ENCODE measurements at regions not wholly inside any gene's neighbourhood (a gene's known extent, or its start where the extent isn't known, plus 50 kb on each side); places are given as distances from the start of the nearest gene placed in this dataset.

DNA sequence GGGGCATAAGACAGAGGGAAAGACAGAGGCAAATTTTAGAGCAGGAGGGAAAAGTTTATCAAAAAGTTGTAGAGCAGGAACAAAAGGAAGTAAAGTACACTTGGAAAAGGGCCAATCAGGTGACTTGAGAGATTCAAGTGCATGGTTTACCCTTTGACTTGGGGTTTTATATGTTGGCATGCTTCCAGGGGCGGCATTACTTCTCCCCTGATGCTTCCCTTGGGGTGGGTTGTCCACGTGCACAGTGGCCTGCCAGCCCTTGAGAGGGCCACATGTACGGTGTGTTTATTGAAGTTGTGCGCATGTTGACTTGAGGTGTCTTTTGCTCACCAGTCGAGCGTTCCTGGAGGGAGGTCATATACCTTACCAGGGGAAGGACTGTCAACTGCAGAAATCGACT lies 259.5 kb upstream of the JARID2 start:
- no TSS peak for BruUV-seq (replicated peaks)

DNA sequence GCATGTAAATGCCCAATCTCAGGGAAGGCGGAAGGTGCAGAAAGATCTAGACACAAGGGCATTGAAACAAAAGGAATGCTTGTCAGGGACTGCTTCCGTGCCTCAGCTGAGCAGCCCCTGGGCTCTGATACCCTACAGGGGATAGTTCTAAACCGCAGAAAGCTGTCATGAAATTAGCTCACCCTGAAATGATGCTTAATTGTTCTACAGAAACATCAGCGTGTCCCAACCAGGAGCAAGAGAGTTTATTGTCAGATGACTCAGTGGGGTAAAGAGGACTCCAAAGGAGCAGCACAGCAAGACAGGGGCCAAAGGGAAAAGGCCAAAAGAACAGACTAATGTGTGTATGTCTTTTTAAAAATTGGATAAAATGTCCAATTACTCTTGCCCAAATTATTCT lies 258.4 kb upstream of the JARID2 start:
- ATAC-seq (no peak), DNase-seq (ENCODE audit: low read depth, low spot score) (no peak)
- intact Hi-C loops (cut with micrococcal nuclease; ENCODE audit: unreplicated experiment) (no loop called here), in situ Hi-C loops (cut with HindIII; ENCODE audit: low pct_unique_long_range_greater_than_20kb, low sequenced_read_pairs) (no loop called here)
- no peak overlapping the region for H3K27ac ChIP-seq (ENCODE audit: low read length)
- H3K27me3 ChIP-seq (ENCODE audit: control insufficient read depth, insufficient read depth, low read length), result 0 out of 2 replicates have a peak, but pooled peaks cover 3% of the 10 kb centered on the region
- TF ChIP-seq, protein P1, sequence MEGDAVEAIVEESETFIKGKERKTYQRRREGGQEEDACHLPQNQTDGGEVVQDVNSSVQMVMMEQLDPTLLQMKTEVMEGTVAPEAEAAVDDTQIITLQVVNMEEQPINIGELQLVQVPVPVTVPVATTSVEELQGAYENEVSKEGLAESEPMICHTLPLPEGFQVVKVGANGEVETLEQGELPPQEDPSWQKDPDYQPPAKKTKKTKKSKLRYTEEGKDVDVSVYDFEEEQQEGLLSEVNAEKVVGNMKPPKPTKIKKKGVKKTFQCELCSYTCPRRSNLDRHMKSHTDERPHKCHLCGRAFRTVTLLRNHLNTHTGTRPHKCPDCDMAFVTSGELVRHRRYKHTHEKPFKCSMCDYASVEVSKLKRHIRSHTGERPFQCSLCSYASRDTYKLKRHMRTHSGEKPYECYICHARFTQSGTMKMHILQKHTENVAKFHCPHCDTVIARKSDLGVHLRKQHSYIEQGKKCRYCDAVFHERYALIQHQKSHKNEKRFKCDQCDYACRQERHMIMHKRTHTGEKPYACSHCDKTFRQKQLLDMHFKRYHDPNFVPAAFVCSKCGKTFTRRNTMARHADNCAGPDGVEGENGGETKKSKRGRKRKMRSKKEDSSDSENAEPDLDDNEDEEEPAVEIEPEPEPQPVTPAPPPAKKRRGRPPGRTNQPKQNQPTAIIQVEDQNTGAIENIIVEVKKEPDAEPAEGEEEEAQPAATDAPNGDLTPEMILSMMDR (IDR thresholded peaks at IDR 0.05), result no peak
- TF ChIP-seq SIN3A (IDR thresholded peaks at IDR 0.05; ENCODE audit: borderline replicate concordance, insufficient read depth, low read depth, low read length), result no peak
- TF ChIP-seq POLR2AphosphoS5 (IDR thresholded peaks at IDR 0.05; ENCODE audit: low read depth, low read length), result no peak
- TF ChIP-seq TCF7L2 (IDR thresholded peaks at IDR 0.05; ENCODE audit: low read depth, low read length), result no peak
- TF ChIP-seq, protein P2, sequence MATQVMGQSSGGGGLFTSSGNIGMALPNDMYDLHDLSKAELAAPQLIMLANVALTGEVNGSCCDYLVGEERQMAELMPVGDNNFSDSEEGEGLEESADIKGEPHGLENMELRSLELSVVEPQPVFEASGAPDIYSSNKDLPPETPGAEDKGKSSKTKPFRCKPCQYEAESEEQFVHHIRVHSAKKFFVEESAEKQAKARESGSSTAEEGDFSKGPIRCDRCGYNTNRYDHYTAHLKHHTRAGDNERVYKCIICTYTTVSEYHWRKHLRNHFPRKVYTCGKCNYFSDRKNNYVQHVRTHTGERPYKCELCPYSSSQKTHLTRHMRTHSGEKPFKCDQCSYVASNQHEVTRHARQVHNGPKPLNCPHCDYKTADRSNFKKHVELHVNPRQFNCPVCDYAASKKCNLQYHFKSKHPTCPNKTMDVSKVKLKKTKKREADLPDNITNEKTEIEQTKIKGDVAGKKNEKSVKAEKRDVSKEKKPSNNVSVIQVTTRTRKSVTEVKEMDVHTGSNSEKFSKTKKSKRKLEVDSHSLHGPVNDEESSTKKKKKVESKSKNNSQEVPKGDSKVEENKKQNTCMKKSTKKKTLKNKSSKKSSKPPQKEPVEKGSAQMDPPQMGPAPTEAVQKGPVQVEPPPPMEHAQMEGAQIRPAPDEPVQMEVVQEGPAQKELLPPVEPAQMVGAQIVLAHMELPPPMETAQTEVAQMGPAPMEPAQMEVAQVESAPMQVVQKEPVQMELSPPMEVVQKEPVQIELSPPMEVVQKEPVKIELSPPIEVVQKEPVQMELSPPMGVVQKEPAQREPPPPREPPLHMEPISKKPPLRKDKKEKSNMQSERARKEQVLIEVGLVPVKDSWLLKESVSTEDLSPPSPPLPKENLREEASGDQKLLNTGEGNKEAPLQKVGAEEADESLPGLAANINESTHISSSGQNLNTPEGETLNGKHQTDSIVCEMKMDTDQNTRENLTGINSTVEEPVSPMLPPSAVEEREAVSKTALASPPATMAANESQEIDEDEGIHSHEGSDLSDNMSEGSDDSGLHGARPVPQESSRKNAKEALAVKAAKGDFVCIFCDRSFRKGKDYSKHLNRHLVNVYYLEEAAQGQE (IDR thresholded peaks at IDR 0.05; ENCODE audit: insufficient read depth in 1 of 2, low read depth in 2 of 2, low read length in 1 of 2), result no peak
- BruUV-seq (replicated peaks), result no TSS peak
- POLR2A ChIA-PET, result no interaction called here
- no peaks in the 10 kb centered on the region for H3K4me1 ChIP-seq (ENCODE audit: control insufficient read depth, insufficient read depth, low read length)
- CTCF ChIA-PET, result no interaction called here
- no peak overlapping the region for H3K4me3 ChIP-seq (ENCODE audit: low read depth in 2 of 2, low read length in 2 of 2)
- no peaks in the 10 kb centered on the region for H3K36me3 ChIP-seq (ENCODE audit: control insufficient read depth, insufficient read depth, low read length)
- no peaks in the 10 kb centered on the region for H3K9me3 ChIP-seq (ENCODE audit: control insufficient read depth, insufficient read depth, low read depth, low read length)

More for the DNA sequence above, 259.5 kb upstream of the JARID2 start:
- Histone ChIP-seq H3K27ac (ENCODE audit: low read length) (no peak overlapping the region), H3K4me3 (ENCODE audit: low read depth in 2 of 2, low read length in 2 of 2) (no peak overlapping the region), H3K4me1 (ENCODE audit: control insufficient read depth, insufficient read depth, low read length) (no peaks in the 10 kb centered on the region), H3K36me3 (ENCODE audit: control insufficient read depth, insufficient read depth, low read length) (no peaks in the 10 kb centered on the region), H3K9me3 (ENCODE audit: control insufficient read depth, insufficient read depth, low read depth, low read length) (no peaks in the 10 kb centered on the region), H3K27me3 (ENCODE audit: control insufficient read depth, insufficient read depth, low read length) (no peaks in the 10 kb centered on the region)
- in situ Hi-C loops (cut with HindIII; ENCODE audit: low pct_unique_long_range_greater_than_20kb, low sequenced_read_pairs), result no loop called here
- no peak for TF ChIP-seq SIN3A (IDR thresholded peaks at IDR 0.05; ENCODE audit: borderline replicate concordance, insufficient read depth, low read depth, low read length)
- TF ChIP-seq TCF7L2 (IDR thresholded peaks at IDR 0.05; ENCODE audit: low read depth, low read length), result no peak
- POLR2A ChIA-PET, result no interaction called here
- DNase-seq (ENCODE audit: low read depth, low spot score) (no peak), ATAC-seq (no peak)
- intact Hi-C loops (cut with micrococcal nuclease; ENCODE audit: unreplicated experiment), result no loop called here
- CTCF ChIA-PET, result no interaction called here

DNA sequence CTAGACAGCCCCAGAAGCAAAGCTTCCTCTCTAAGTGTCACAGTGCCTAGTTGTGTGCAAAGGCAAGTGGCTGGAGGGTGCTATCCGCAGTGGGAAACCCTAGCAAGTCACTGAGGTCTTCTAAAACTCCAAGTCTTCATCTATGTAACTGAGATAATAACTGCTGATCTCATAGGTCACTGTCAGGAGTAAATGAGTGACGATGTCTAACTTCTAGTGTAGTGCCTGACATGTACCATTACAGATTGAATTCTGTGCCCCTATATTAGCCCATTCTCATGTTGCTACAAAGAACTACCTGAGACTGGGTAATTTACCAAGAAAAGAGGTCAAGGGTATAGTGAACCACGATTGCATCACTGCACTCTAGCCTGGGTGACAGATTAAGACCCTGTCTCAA lies 253.5 kb upstream of the JARID2 start:
- H3K4me3 ChIP-seq (ENCODE audit: low read depth in 2 of 2, low read length in 2 of 2), result no peak overlapping the region
- H3K27ac ChIP-seq (ENCODE audit: low read length), result no peak overlapping the region
- ChIA-PET POLR2A (no interaction called here), CTCF (no interaction called here)
- no TSS peak for BruUV-seq (replicated peaks)
- H3K27me3 ChIP-seq (ENCODE audit: control insufficient read depth, insufficient read depth, low read length), result 0 out of 2 replicates have a peak, but pooled peaks cover 3% of the 10 kb centered on the region
- no peaks in the 10 kb centered on the region for H3K4me1 ChIP-seq (ENCODE audit: control insufficient read depth, insufficient read depth, low read length)
- no peaks in the 10 kb centered on the region for H3K9me3 ChIP-seq (ENCODE audit: control insufficient read depth, insufficient read depth, low read depth, low read length)
- no peaks in the 10 kb centered on the region for H3K36me3 ChIP-seq (ENCODE audit: control insufficient read depth, insufficient read depth, low read length)
- DNase-seq (ENCODE audit: low read depth, low spot score) (no peak), ATAC-seq (no peak)
- no peak for TF ChIP-seq TCF7L2 (IDR thresholded peaks at IDR 0.05; ENCODE audit: low read depth, low read length)
- TF ChIP-seq, protein P2 (IDR thresholded peaks at IDR 0.05; ENCODE audit: insufficient read depth in 1 of 2, low read depth in 2 of 2, low read length in 1 of 2), result no peak
- no peak for TF ChIP-seq SIN3A (IDR thresholded peaks at IDR 0.05; ENCODE audit: borderline replicate concordance, insufficient read depth, low read depth, low read length)
- TF ChIP-seq, protein P1 (IDR thresholded peaks at IDR 0.05), result no peak
- no peak for TF ChIP-seq POLR2AphosphoS5 (IDR thresholded peaks at IDR 0.05; ENCODE audit: low read depth, low read length)
- intact Hi-C loops (cut with micrococcal nuclease; ENCODE audit: unreplicated experiment) (no loop called here), in situ Hi-C loops (cut with HindIII; ENCODE audit: low pct_unique_long_range_greater_than_20kb, low sequenced_read_pairs) (no loop called here)
